GM19238 (cell line): ENCODE measurements at regions not wholly inside any gene's neighbourhood (a gene's known extent, or its start where the extent isn't known, plus 50 kb on each side); places are given as distances from the start of the nearest gene placed in this dataset.
"Not testable (repeated sequence)": the region's sequence is repeated elsewhere in the genome, so short reads cannot be mapped to it uniquely, and the experiment has no call there.

Experiments
- DNase-seq: peaks from one replicate; pipeline ENCODE4 v3.0.0; 2011; ENCODE audit warnings: low spot score; ENCODE audit not compliant: insufficient read length

- no peak for DNase-seq
These were observed 1262.9 kb downstream of the TMEM121 start for GRCh38 chr14:106789318-106789717.

- peak; percentile 50 for DNase-seq
These were observed 1264.0 kb downstream of the TMEM121 start for GRCh38 chr14:106790189-106791036.

- DNase-seq: no peak
These were observed 1266.2 kb downstream of the TMEM121 start for GRCh38 chr14:106792543-106792942.

GRCh38 chr14:106798166-106798565 lies 1271.8 kb downstream of the TMEM121 start:
- DNase-seq: not testable (repeated sequence)

- DNase-seq: no peak
These were observed 1276.3 kb downstream of the TMEM121 start for GRCh38 chr14:106802413-106803364.

- DNase-seq: no peak
These were observed 1277.0 kb downstream of the TMEM121 start for GRCh38 chr14:106803379-106803778.

GRCh38 chr14:106807493-106807892 lies 1281.1 kb downstream of the TMEM121 start:
- no peak for DNase-seq

DNA sequence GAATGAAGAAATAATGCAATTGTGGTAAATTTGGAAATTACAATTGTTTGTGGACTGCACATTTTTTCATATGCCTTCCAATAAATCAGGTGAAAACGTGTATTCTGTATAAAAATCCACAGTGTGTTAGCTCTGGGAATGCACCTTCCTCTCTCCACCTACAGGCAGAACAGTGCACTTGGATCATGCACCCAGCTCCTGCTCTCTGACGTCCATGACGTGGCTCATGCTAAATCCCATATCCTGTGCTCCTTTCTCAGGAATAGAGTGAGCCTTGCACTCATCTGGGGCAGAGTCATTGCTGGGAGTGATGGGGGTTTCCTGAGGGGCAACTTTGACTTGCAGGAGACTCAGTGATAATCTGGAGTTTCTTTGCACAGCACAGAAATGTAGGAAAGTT lies 1282.1 kb downstream of the TMEM121 start:
- no peak for DNase-seq

DNA sequence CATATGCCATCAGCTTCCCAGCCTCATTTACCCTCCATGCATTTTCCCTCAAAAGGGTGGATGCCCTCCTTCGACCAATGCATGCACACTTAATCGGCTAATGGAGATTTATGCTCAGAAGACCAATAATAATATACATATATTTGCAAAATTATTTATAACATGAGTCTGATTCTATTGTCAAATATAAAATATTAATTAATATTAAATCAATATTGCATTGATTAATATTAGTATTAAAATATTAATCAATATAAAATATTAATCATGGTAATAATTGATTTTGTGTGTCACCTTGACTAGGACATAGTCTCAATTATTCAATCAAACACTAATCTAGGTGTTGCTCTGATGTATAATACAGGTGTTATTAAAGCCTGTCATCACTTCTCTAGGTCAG lies 1282.5 kb downstream of the TMEM121 start:
- DNase-seq: no peak

DNA sequence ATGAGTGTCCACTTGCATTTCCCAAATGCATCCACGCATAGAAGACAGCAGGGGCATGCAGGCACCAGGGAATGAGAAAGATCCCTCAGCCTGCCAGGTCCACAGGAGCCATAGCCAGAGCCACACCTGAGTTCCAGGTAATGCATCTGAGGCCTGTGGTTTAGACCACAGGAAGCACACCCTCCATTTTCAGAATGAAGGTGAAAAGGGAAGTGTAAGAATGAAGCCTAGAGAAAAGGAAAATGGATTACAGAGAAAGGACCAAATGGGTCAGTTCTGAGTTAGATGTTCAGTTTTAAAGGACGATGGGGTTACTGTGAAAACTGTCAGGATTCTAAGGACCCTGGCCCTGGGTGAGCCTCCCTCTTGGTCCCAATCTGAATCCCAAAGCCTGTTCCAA lies 1283.2 kb downstream of the TMEM121 start:
- DNase-seq: no peak

GRCh38 chr14:106810168-106810567 lies 1283.8 kb downstream of the TMEM121 start:
- not testable (repeated sequence) for DNase-seq

- DNase-seq: no peak
These were observed 1284.8 kb downstream of the TMEM121 start for GRCh38 chr14:106811162-106811561.

GRCh38 chr14:106812788-106813476 lies 1286.5 kb downstream of the TMEM121 start:
- DNase-seq: no peak

DNA sequence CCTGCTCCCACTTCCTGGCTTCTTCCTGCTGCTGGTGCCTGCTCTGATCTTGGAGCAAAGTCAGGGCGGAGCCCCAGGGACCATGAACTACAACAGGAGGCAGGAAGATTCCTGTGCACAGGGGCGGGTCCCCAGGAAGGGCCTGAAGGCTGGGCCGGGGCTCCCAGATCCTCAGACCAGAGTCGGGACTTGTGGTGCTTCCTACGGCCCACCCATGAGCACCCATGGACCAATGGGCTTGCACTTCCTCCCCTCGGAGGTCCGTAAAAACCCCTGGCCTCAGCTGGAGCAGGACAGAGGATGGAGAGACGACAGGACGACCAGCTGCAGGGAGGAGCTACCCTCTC lies 1287.1 kb downstream of the TMEM121 start:
- no peak for DNase-seq

DNA sequence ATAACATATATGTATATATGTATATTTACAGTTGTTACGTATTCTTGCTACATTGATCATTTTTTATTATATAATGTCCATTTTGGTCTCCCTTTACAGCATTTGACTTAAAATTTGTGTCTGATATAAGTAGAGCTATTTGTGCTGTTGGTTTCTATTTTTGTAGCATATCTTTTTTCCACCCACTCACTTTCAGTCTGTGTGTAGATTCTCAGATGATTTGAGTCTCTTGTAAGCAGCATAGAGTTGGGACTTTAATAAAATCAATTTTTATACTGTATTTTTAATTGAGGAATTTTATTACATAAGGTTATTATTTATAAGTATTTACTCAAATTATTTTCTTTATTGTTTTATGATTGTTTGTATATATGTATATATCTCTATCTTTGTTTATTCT lies 1293.7 kb downstream of the TMEM121 start:
- no peak for DNase-seq

- no peak for DNase-seq
These were observed 1294.7 kb downstream of the TMEM121 start for GRCh38 chr14:106821119-106821518.

DNA sequence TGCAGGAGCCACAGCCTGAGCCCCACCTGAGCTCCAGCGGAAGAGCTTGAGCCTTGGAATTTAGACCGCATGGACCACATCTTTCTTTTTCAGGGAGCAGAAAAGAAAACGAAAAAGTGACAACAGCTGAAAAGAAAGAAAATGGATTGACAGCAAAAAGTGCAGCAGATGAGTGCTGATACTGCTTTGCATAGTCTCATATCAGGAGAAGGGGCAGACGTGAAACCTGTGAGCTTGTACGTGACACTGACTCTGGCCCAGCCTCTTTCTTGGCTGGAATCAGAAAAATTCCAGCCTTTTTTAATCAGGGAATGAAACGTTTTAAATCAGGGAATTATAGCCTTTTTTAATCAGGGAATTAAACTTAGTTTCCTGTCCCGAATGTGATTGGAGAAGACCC lies 1296.5 kb downstream of the TMEM121 start:
- DNase-seq: no peak

DNA sequence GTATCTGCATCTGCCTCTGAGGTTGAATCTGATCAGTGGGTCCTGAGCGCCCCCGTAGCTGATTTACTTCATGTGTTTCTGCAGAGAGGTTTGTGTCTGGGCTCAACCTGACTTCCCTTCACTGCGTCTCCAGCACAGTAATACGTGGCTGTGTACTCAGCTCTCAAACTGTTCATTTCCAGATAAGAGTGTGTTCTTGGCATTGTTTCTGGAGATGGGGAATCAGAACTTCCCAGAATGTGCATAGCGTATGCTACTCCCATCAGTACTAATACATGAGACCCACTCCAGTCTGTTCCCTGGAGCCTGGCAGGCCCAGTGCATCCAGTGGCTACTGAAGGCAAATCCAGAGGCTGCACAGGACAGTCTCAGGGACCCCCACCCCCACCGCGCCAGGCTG lies 1297.2 kb downstream of the TMEM121 start:
- DNase-seq: no peak

DNA sequence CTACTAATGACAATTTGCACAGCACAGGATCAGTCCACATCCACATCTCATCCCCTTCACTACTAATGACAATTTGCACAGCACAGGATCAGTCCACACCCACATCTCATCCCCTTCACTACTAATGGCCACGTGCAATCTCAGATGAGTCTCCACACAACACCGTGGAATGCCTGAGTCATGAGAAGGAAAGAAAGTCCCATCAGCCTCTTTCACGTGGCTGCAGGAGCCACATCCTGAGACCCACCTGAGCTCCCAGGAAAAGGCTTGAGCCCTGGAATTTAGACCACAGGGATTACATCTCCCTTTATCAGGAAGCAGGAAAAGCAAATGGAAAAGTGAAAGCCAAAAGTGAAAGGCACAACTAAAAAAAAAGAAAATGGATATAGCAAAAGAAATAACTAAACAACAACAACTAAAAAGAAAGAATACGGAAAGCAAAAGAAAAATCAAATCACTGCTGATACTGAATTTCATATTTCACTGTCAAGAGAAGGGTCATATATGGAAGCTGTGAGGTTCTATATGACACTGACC lies 1300.5 kb downstream of the TMEM121 start:
- no peak for DNase-seq

- DNase-seq: no peak
These were observed 1304.9 kb downstream of the TMEM121 start for GRCh38 chr14:106831322-106831720.

- no peak for DNase-seq
These were observed 1311.5 kb downstream of the TMEM121 start for GRCh38 chr14:106837870-106838269.
